T-cell (primary cell): ENCODE measurements at regions not wholly inside any gene's neighbourhood (a gene's known extent, or its start where the extent isn't known, plus 50 kb on each side); places are given as distances from the start of the nearest gene placed in this dataset.

ENCODE experiments used
- ATAC-seq, 4 experiments: fragments of 200-7000 bp in 3 of 4; fragments of 150-1000 bp in 1 of 4; cut with Tn5 transposase; replicated peaks in 1 of 4; 1 replicate in 3 of 4; 2 replicates in 1 of 4; pipeline ENCODE4 v1.10.0; 2021; ENCODE audit warnings: moderate library complexity in 3 of 4, mild to moderate bottlenecking in 2 of 4, moderate number of reproducible peaks in 1 of 4
- CTCF ChIA-PET, 2 donors: fragments of 300-600 bp; sonication (Branson Sonifier 250); formaldehyde crosslinking; loops; one replicate each; lab custom pipeline; 2022; ENCODE audit warnings: antibody characterized with exemption in 2 of 2; lab: Charles Lee
- POLR2A ChIA-PET, 2 donors: fragments of 300-600 bp; sonication (Branson Sonifier 250); formaldehyde crosslinking; loops; one replicate each; lab custom pipeline; 2022; ENCODE audit warnings: antibody characterized with exemption in 2 of 2; lab: Charles Lee
- DNase-seq, 35 experiments: peaks; one replicate each; pipeline versions ENCODE4 v3.0.0 to v3.0.0-alpha.2; 2013 to 2023
- H3K27ac ChIP-seq: one replicate; pipeline ENCODE4 v1.5.1; 2013; ENCODE audit warnings: low read length
- H3K27me3 ChIP-seq, 2 experiments: replicated peaks in 1 of 2; 1 replicate in 1 of 2; 2 replicates in 1 of 2; pipeline versions ENCODE4 v1.6.1 to v1.7.0; 2013; ENCODE audit warnings: low read length in 1 of 2, mixed read lengths in 1 of 2; ENCODE audit not compliant: control insufficient read depth in 2 of 2, insufficient read depth in 2 of 2; ENCODE audit errors: extremely low read depth in 1 of 2
- H3K36me3 ChIP-seq, 2 donors: 1 replicate in 1 of 2; 2 replicates in 1 of 2; pipeline versions ENCODE4 v1.6.1 to v1.7.0; 2013; ENCODE audit warnings: low read length in 1 of 2; ENCODE audit not compliant: control insufficient read depth in 2 of 2, insufficient read depth in 1 of 2; ENCODE audit errors: extremely low read depth in 1 of 2
- H3K4me1 ChIP-seq, 2 experiments: 1 replicate in 1 of 2; 2 replicates in 1 of 2; pipeline versions ENCODE4 v1.6.1 to v1.7.0; 2013; ENCODE audit warnings: low read length in 2 of 2, mixed read lengths in 1 of 2; ENCODE audit not compliant: insufficient read depth in 2 of 2, control insufficient read depth in 1 of 2; ENCODE audit errors: extremely low read depth in 1 of 2
- H3K4me3 ChIP-seq, 2 donors: 1 replicate in 1 of 2; 2 replicates in 1 of 2; pipeline versions ENCODE4 v1.5.1 to v1.7.0; 2013; ENCODE audit warnings: mild to moderate bottlenecking in 2 of 2, low read length in 1 of 2, moderate library complexity in 1 of 2; ENCODE audit not compliant: control insufficient read depth in 1 of 2; ENCODE audit errors: extremely low read depth in 1 of 2
- H3K9me3 ChIP-seq: 2 replicates; pipeline ENCODE4 v1.7.0; 2013
- H3K27ac Mint-ChIP-seq, 2 donors: one replicate each; pipeline ENCODE4 v1.8.0; 2020 to 2021; ENCODE audit warnings: mild to moderate bottlenecking in 2 of 2, mixed read lengths in 2 of 2
- H3K27me3 Mint-ChIP-seq, 2 donors: one replicate each; pipeline ENCODE4 v1.8.0; 2021 to 2022; ENCODE audit warnings: mixed read lengths in 2 of 2
- H3K36me3 Mint-ChIP-seq: one replicate; pipeline ENCODE4 v1.8.0; 2021; ENCODE audit warnings: mixed read lengths
- H3K4me1 Mint-ChIP-seq, 3 donors: one replicate each; pipeline ENCODE4 v1.8.0; 2020 to 2022; ENCODE audit warnings: mixed read lengths in 3 of 3, mild to moderate bottlenecking in 1 of 3
- H3K4me3 Mint-ChIP-seq, 3 donors: one replicate each; pipeline ENCODE4 v1.8.0; 2020 to 2022; ENCODE audit warnings: mild to moderate bottlenecking in 3 of 3, mixed read lengths in 3 of 3, moderate library complexity in 3 of 3
- H3K9me3 Mint-ChIP-seq, 3 donors: one replicate each; pipeline ENCODE4 v1.8.0; 2020 to 2022; ENCODE audit warnings: mixed read lengths in 3 of 3
- WGBS: methylation state at CpG from one replicate; pipeline ENCODE4 v1.1.5; 2013; ENCODE audit warnings: missing lambda C conversion rate; ENCODE audit not compliant: insufficient coverage; 5-methylcytosine and 5-hydroxymethylcytosine counted together

GRCh38 chr1:68551459-68551858, 54.6 kb upstream of the DEPDC1 start:
- H3K9me3 ChIP-seq: no peaks in the 10 kb centered on the region
- H3K4me1 Mint-ChIP-seq: no peaks in the 10 kb centered on the region
- ChIA-PET POLR2A (no interaction called here), CTCF (no interaction called here)
- H3K27me3 ChIP-seq: peaks cover 0 to 9% of the 10 kb centered on the region in 2 experiments
- H3K9me3 Mint-ChIP-seq: peaks cover 4 to 21% (median 10%) of the 10 kb centered on the region in 3 donors
- DNase-seq (no peak), ATAC-seq (no peak)
- H3K36me3 Mint-ChIP-seq: no peaks in the 10 kb centered on the region
- H3K4me3 ChIP-seq: no peak overlapping the region
- no peak overlapping the region for H3K27ac ChIP-seq
- H3K27ac Mint-ChIP-seq: no peak overlapping the region
- H3K4me3 Mint-ChIP-seq: no peak overlapping the region
- H3K4me1 ChIP-seq: no peaks in the 10 kb centered on the region
- no peaks in the 10 kb centered on the region for H3K27me3 Mint-ChIP-seq
- no peaks in the 10 kb centered on the region for H3K36me3 ChIP-seq

DNA sequence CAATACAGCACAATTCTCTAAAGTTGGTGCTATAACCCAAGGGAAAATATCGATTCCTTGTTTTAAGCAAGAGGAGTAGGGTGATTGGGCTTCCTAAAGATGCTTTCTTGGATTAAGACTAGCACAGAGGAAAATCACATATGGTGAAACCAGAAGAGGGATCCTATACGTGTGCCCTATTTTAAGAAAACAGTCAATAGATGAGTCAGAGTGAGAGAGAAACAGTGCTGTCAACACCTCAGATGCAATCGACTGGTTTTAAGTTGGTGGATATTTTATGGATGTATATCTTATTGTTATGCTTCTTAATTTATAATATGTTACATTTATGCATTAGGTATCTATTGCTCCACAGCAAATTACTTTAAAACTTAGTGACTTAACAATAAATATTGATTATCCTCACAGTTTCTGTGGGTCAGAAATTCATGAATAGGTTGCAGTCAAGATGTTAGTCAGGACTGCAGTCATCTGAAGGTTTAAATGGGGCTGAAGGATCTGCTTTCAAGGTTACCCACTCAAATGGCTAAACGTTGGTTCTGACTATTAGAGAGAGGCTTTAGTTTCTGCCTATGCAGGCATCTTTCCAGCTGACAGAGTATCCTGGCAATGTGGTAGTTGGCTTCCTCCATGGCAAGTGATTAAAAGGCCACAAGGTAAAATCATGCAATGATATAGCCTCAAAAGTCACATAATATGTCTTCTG, 61.6 kb upstream of the DEPDC1 start:
- CTCF ChIA-PET: no interaction called here

GRCh38 chr1:68565923-68566322, 69.0 kb upstream of the DEPDC1 start:
- WGBS: 79% methylated on average over 2 of the region's 4 CpGs
- H3K27ac ChIP-seq: no peak overlapping the region
- H3K4me3 ChIP-seq: no peak overlapping the region
- POLR2A ChIA-PET: no interaction called here
- H3K27me3 Mint-ChIP-seq: no peaks in the 10 kb centered on the region
- no peaks in the 10 kb centered on the region for H3K36me3 Mint-ChIP-seq
- H3K4me3 Mint-ChIP-seq: no peak overlapping the region
- CTCF ChIA-PET: no interaction called here
- ATAC-seq (no peak), DNase-seq (no peak)
- no peaks in the 10 kb centered on the region for H3K27me3 ChIP-seq
- no peaks in the 10 kb centered on the region for H3K4me1 ChIP-seq
- H3K9me3 Mint-ChIP-seq: peaks cover 0 to 4% (median 0%) of the 10 kb centered on the region in 3 donors
- H3K9me3 ChIP-seq: no peaks in the 10 kb centered on the region
- H3K36me3 ChIP-seq: no peaks in the 10 kb centered on the region
- H3K27ac Mint-ChIP-seq: no peak overlapping the region
- no peaks in the 10 kb centered on the region for H3K4me1 Mint-ChIP-seq

More for the DNA sequence above, 61.6 kb upstream of the DEPDC1 start:
- DNase-seq (no peak), ATAC-seq (no peak)
- Mint-ChIP-seq H3K4me3 (no peak overlapping the region), H3K36me3 (no peaks in the 10 kb centered on the region), H3K27ac (no peak overlapping the region), H3K4me1 (no peaks in the 10 kb centered on the region), H3K27me3 (no peaks in the 10 kb centered on the region), H3K9me3 (peaks cover 0 to 8% (median 5%) of the 10 kb centered on the region in 3 donors)
- POLR2A ChIA-PET: no interaction called here
- Histone ChIP-seq H3K4me1 (no peaks in the 10 kb centered on the region), H3K9me3 (no peaks in the 10 kb centered on the region), H3K27me3 (no peaks in the 10 kb centered on the region), H3K4me3 (no peak overlapping the region), H3K36me3 (no peaks in the 10 kb centered on the region), H3K27ac (no peak overlapping the region)
- 50% methylated on average over 1 of the region's 4 CpGs for WGBS

- Histone ChIP-seq H3K36me3 (no peaks in the 10 kb centered on the region), H3K27ac (no peak overlapping the region), H3K4me1 (no peaks in the 10 kb centered on the region), H3K4me3 (no peak overlapping the region), H3K9me3 (no peaks in the 10 kb centered on the region), H3K27me3 (no peaks in the 10 kb centered on the region)
- Mint-ChIP-seq H3K27me3 (peaks cover 0 to 2% of the 10 kb centered on the region in 2 donors), H3K36me3 (no peaks in the 10 kb centered on the region), H3K4me1 (no peaks in the 10 kb centered on the region), H3K4me3 (no peak overlapping the region), H3K27ac (no peak overlapping the region), H3K9me3 (peaks cover 0 to 9% (median 9%) of the 10 kb centered on the region in 3 donors)
- DNase-seq: no peak
- no CpG with 5 or more reads among the region's 3 CpGs for WGBS
- POLR2A ChIA-PET: no interaction called here
- CTCF ChIA-PET: no interaction called here
- ATAC-seq: no peak
Measured at GRCh38 chr1:68570871-68571270, 74.0 kb upstream of the DEPDC1 start.

- ChIA-PET CTCF (no interaction called here), POLR2A (no interaction called here)
- Histone ChIP-seq H3K4me3 (no peak overlapping the region), H3K9me3 (no peaks in the 10 kb centered on the region), H3K27me3 (no peaks in the 10 kb centered on the region), H3K27ac (no peak overlapping the region), H3K4me1 (no peaks in the 10 kb centered on the region), H3K36me3 (no peaks in the 10 kb centered on the region)
- 83% methylated on average over 1 of the region's 1 CpG for WGBS
- H3K27ac Mint-ChIP-seq: no peak overlapping the region
- H3K9me3 Mint-ChIP-seq: peaks cover 0 to 10% (median 9%) of the 10 kb centered on the region in 3 donors
- H3K4me3 Mint-ChIP-seq: no peak overlapping the region
- DNase-seq: no peak
- ATAC-seq: no peak
- H3K27me3 Mint-ChIP-seq: peaks cover 0 to 2% of the 10 kb centered on the region in 2 donors
- no peaks in the 10 kb centered on the region for H3K4me1 Mint-ChIP-seq
- no peaks in the 10 kb centered on the region for H3K36me3 Mint-ChIP-seq
Measured at GRCh38 chr1:68571454-68572235, 74.8 kb upstream of the DEPDC1 start.

GRCh38 chr1:68585351-68585750, 88.5 kb upstream of the DEPDC1 start:
- H3K36me3 ChIP-seq: no peaks in the 10 kb centered on the region
- no peak for DNase-seq
- no peaks in the 10 kb centered on the region for H3K36me3 Mint-ChIP-seq
- peaks cover 9 to 22% (median 15%) of the 10 kb centered on the region in 3 donors for H3K9me3 Mint-ChIP-seq
- POLR2A ChIA-PET: no interaction called here
- no peaks in the 10 kb centered on the region for H3K27me3 Mint-ChIP-seq
- no peak for ATAC-seq
- no peaks in the 10 kb centered on the region for H3K27me3 ChIP-seq
- CTCF ChIA-PET: no interaction called here
- no peak overlapping the region for H3K27ac Mint-ChIP-seq
- no peaks in the 10 kb centered on the region for H3K4me1 Mint-ChIP-seq
- 92% methylated on average over 2 of the region's 2 CpGs for WGBS
- no peaks in the 10 kb centered on the region for H3K4me1 ChIP-seq
- H3K9me3 ChIP-seq: no peaks in the 10 kb centered on the region
- H3K4me3 Mint-ChIP-seq: no peak overlapping the region
- no peak overlapping the region for H3K27ac ChIP-seq
- H3K4me3 ChIP-seq: no peak overlapping the region
